AG10803 (cell line): ENCODE measurements at regions not wholly inside any gene's neighbourhood (a gene's known extent, or its start where the extent isn't known, plus 50 kb on each side); places are given as distances from the start of the nearest gene placed in this dataset.

Experiments used
- DNase-seq: peaks from one replicate; pipeline ENCODE4 v3.0.0; 2010; ENCODE audit warnings: low read depth
- H3K4me3 ChIP-seq: 2 replicates; pipeline ENCODE4 v1.5.1; 2011; ENCODE audit warnings: mild to moderate bottlenecking, low read length, control low read depth
- TF ChIP-seq, protein P1 (sequence below): conservative IDR thresholded peaks from 2 replicates; pipeline ENCODE4 v1.5.1; 2011; ENCODE audit warnings: mild to moderate bottlenecking, low read length, control low read depth, inconsistent platforms

- TF ChIP-seq, protein P1, sequence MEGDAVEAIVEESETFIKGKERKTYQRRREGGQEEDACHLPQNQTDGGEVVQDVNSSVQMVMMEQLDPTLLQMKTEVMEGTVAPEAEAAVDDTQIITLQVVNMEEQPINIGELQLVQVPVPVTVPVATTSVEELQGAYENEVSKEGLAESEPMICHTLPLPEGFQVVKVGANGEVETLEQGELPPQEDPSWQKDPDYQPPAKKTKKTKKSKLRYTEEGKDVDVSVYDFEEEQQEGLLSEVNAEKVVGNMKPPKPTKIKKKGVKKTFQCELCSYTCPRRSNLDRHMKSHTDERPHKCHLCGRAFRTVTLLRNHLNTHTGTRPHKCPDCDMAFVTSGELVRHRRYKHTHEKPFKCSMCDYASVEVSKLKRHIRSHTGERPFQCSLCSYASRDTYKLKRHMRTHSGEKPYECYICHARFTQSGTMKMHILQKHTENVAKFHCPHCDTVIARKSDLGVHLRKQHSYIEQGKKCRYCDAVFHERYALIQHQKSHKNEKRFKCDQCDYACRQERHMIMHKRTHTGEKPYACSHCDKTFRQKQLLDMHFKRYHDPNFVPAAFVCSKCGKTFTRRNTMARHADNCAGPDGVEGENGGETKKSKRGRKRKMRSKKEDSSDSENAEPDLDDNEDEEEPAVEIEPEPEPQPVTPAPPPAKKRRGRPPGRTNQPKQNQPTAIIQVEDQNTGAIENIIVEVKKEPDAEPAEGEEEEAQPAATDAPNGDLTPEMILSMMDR: no peak
- no peak overlapping the region for H3K4me3 ChIP-seq
- DNase-seq: no peak
These were observed 172.4 kb upstream of the UBL3 start for GRCh38 chr13:30022796-30023195.

GRCh38 chr13:30022256-30022655 lies 171.8 kb upstream of the UBL3 start:
- no peak for DNase-seq
- TF ChIP-seq, protein P1: no peak

GRCh38 chr13:30021611-30022010 lies 171.2 kb upstream of the UBL3 start:
- DNase-seq: peak; percentile 26
- TF ChIP-seq, protein P1: no peak
- no peak overlapping the region for H3K4me3 ChIP-seq

More at GRCh38 chr13:30022256-30022655, 171.8 kb upstream of the UBL3 start:
- no peak overlapping the region for H3K4me3 ChIP-seq

DNA sequence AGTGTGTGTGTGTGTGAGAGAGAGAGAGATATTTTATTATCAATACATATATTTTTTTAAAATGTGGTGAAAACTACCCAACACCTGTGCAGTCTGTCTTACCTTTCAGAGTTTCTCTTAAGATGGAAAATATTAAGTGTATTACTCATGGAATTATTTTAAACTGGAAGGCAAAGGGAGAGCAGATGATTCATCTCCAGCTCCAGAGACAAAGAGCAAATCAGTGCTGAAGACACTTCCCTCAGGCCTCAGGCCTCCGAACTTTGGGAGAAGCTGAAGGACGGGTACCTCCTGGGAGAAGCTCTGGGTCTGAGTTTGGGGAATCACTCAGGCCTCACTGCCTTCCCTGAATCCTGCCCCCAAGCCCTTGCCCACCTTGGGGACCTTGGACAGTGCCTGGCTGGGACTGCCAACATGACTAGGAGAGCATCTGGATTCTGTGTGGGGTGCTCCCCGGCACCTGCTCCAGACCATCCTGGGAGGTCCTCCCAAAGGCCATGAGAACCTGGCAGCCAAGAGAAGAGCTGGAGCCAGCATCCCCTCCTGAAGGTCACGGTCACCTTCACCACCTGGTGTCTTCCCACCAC lies 170.4 kb upstream of the UBL3 start:
- H3K4me3 ChIP-seq: no peak overlapping the region
- peak; percentile 25 for DNase-seq

GRCh38 chr13:30019648-30020626 lies 169.5 kb upstream of the UBL3 start:
- H3K4me3 ChIP-seq: no peak overlapping the region
- TF ChIP-seq, protein P1: no peak
- DNase-seq: no peak

More for the DNA sequence above, 170.4 kb upstream of the UBL3 start:
- TF ChIP-seq, protein P1: no peak

- no peak for DNase-seq
- TF ChIP-seq, protein P1: no peak
- no peak overlapping the region for H3K4me3 ChIP-seq
These were observed 167.5 kb upstream of the UBL3 start for GRCh38 chr13:30017880-30018279.
